MG63 (cell line): ENCODE measurements at regions not wholly inside any gene's neighbourhood (a gene's known extent, or its start where the extent isn't known, plus 50 kb on each side); places are given as distances from the start of the nearest gene placed in this dataset.
A peak's percentile ranks its signal among the peaks of the same experiment; 100 is the strongest.

Experiments used
- DNase-seq: peaks from one replicate; pipeline ENCODE4 v3.0.0-alpha.2; 2020
- H3K27me3 ChIP-seq: fragments of 250-450 bp; sonication (Bioruptor Pico); 2 replicates; pipeline ENCODE4 v1.5.1; 2020; ENCODE audit warnings: mild to moderate bottlenecking, moderate library complexity
- H3K36me3 ChIP-seq: fragments of 250-450 bp; sonication (Bioruptor Pico); 2 replicates; pipeline ENCODE4 v1.5.1; 2020; ENCODE audit warnings: mild to moderate bottlenecking, moderate library complexity
- H3K4me3 ChIP-seq: fragments of 250-450 bp; sonication (Bioruptor Pico); 2 replicates; pipeline ENCODE4 v1.5.1; 2020; ENCODE audit warnings: mild to moderate bottlenecking, moderate library complexity
- H3K9me3 ChIP-seq: fragments of 250-450 bp; sonication (Bioruptor Pico); 2 replicates; pipeline ENCODE4 v1.5.1; 2020; ENCODE audit warnings: mild to moderate bottlenecking, moderate library complexity

DNA sequence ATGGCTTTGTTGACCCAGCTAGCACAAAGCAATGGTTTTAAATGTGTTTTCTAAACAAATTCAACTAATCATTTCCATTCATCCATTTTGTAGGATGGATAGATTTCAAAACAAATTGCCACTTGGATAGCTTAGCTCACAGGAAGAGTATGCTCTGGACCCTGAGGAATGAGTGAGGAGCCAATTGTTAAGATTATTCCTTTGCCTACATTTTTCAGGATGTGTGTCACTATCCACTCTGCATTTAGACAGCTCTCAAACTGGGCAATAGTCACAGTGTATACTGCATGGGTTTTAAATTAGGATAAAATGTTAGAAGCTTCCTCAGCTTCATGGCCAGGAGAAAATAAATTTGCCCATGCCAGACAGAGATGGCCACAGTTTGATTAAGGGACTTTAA lies 605.6 kb upstream of the TEX47 start:
- H3K4me3 ChIP-seq, result no peak overlapping the region
- DNase-seq, result peak; percentile 2
- H3K36me3 ChIP-seq, result no peaks in the 10 kb centered on the region
- no peaks in the 10 kb centered on the region for H3K27me3 ChIP-seq
- no peaks in the 10 kb centered on the region for H3K9me3 ChIP-seq

DNA sequence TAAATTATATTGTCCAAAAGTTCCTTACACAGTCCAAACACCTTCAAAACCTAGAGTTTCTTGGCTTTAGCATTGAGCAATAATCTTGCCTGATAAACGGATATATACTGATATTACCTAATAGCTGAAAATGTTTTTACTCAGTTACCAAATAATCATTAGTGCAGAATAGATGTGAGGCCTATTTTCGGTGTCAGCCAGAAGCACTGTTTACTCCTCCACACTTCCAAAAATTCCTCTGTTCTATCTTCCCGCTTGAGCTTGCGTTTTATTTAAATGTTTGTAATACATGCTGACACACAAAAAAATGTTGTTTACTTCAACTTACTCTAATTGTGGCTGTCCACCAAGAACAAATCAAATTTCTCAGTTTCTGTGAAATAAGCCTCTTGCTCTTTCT lies 606.2 kb upstream of the TEX47 start:
- H3K36me3 ChIP-seq, result no peaks in the 10 kb centered on the region
- H3K4me3 ChIP-seq, result no peak overlapping the region
- H3K9me3 ChIP-seq, result no peaks in the 10 kb centered on the region
- DNase-seq, result no peak
- H3K27me3 ChIP-seq, result no peaks in the 10 kb centered on the region

DNA sequence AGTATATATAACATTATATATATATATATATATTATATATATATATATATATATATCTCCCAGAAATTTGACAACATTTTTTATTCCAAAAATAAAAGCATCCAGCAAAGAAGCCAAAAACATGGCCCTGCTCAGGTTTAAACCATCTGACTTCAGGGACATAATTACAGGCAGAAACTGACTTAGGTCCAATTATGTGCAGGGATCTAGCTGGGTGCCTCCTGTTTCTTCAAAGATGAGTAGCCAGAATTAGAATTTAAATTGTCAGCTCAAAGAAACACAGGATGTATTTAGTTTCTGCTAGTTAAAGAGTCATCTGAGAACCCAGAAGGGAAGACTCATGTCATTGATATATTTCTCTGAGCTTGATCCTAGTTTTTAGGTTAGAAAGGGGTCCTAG lies 656.4 kb upstream of the TEX47 start:
- no peaks in the 10 kb centered on the region for H3K36me3 ChIP-seq
- H3K4me3 ChIP-seq, result no peak overlapping the region
- no peaks in the 10 kb centered on the region for H3K27me3 ChIP-seq
- no peak for DNase-seq
- H3K9me3 ChIP-seq, result no peaks in the 10 kb centered on the region

DNA sequence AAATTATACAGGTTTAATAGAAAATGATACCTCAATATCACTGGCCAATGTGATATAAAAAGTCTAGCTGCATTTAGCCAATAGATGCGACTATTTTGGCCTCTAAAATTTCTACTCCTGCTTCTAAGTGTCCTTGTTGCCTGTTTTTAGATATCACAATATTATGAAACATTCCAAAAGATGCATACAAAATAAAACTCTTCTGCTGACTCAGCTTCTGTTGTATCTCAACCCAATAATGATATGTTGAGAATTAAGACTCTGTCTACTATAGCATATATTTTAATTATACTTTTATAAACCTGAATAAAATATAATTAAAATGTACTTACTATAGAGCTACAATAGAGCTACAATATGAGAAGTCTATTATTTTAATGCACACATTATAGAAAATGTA lies 661.0 kb upstream of the TEX47 start:
- Histone ChIP-seq H3K9me3 (no peaks in the 10 kb centered on the region), H3K27me3 (no peaks in the 10 kb centered on the region), H3K36me3 (no peaks in the 10 kb centered on the region), H3K4me3 (no peak overlapping the region)
- no peak for DNase-seq

DNA sequence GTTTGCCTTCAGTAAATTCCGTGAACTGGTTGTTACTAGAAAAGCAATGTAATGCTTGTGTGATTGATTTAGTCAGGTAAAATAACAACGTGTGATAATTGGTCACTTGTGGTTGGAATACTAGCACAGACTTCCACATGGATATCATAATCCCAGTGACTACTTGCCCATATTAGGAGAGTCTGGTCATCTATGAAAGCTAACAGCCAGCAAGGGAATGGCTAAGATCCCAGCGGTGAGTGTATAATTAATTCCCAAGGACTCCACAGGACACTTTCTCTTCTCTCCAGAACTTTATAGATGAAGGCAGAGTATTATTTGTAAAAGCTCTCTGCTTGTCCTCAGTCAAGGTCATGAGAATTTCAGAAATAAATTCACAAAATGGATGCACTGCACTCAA lies 662.6 kb upstream of the TEX47 start:
- Histone ChIP-seq H3K27me3 (no peaks in the 10 kb centered on the region), H3K36me3 (no peaks in the 10 kb centered on the region), H3K4me3 (no peak overlapping the region), H3K9me3 (no peaks in the 10 kb centered on the region)
- peak; percentile 0 for DNase-seq

DNA sequence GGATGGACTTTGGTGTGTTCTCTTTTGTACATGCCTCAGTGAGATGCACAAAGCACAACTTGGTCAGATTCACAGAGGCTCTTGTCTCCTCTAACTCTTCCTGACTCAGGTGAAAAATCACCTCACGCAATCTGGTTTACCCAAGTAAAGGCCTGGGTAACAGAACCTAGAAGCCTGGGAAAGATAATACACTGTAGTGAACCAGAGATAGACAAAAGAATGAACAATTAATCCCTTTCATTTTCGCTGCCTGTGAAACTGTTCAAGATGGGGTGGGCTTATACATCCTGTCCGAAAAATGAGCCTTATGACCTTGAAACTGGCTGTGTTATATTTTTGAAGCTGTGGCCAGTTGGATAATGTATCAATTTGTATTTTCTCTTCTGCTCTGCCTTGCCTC lies 678.9 kb upstream of the TEX47 start:
- H3K27me3 ChIP-seq, result no peaks in the 10 kb centered on the region
- no peaks in the 10 kb centered on the region for H3K36me3 ChIP-seq
- no peak for DNase-seq
- H3K4me3 ChIP-seq, result peak overlapping the region; percentile 20; the same call in 1 of the 2 replicates
- no peaks in the 10 kb centered on the region for H3K9me3 ChIP-seq

DNA sequence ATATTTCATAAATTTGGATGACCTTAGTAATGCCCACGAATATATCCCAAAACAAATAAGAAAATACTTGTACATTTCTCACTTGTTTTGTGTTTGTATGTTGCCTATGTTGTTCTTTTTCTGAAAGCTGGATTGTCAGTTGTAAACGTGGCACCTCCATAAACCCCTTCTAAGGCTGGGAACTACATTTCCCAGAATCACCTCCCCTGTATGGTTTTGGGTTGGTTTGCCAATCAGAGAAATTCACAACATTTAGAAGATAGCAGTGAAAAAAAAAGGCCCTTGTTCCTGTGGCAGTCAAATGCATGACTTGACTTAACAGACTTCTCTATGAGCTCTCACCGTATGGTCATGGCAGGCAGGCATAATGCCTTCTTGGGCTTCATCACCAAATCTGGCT lies 676.3 kb upstream of the STEAP1 start:
- H3K4me3 ChIP-seq, result no peak overlapping the region
- no peaks in the 10 kb centered on the region for H3K9me3 ChIP-seq
- no peaks in the 10 kb centered on the region for H3K27me3 ChIP-seq
- no peaks in the 10 kb centered on the region for H3K36me3 ChIP-seq
- no peak for DNase-seq

DNA sequence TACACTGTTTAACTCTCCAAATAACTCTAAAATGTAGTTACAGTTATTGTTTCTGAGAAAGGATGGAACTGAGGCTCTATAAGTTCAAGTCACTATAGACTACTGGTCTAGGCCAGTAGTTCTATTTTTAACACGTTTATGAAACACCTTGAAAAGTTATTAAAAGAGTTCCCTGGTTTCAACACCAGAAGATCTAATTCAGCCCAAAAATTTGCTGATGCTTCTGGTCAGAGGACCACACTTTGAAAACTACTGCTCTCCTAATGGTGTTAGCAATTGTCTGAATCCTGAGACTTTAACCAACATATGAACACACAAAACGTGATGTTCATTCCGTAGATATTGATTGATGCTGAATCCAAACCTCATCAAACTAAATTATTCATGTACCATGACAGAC lies 658.6 kb upstream of the STEAP1 start:
- H3K36me3 ChIP-seq, result no peaks in the 10 kb centered on the region
- no peaks in the 10 kb centered on the region for H3K27me3 ChIP-seq
- H3K9me3 ChIP-seq, result no peaks in the 10 kb centered on the region
- H3K4me3 ChIP-seq, result no peak overlapping the region
- no peak for DNase-seq

DNA sequence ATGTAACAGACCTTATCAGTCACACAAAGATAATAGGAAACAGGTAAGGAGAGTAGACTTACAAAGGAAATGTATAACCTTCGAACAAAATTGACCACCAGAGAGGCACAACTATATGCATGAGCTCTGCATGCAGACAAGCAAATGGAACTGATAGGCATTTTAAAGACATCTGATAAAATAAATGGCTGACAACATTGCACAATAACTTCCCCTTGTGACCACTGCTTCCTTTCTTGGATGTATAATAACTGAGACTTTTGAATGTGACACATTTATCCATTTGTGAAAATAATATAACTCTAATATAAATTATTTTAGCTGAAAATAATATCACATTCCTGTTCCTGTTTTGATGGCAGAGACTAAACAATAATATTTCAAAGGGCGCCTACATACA lies 654.2 kb upstream of the STEAP1 start:
- no peak for DNase-seq
- H3K36me3 ChIP-seq, result no peaks in the 10 kb centered on the region
- no peak overlapping the region for H3K4me3 ChIP-seq
- H3K9me3 ChIP-seq, result no peaks in the 10 kb centered on the region
- no peaks in the 10 kb centered on the region for H3K27me3 ChIP-seq

DNA sequence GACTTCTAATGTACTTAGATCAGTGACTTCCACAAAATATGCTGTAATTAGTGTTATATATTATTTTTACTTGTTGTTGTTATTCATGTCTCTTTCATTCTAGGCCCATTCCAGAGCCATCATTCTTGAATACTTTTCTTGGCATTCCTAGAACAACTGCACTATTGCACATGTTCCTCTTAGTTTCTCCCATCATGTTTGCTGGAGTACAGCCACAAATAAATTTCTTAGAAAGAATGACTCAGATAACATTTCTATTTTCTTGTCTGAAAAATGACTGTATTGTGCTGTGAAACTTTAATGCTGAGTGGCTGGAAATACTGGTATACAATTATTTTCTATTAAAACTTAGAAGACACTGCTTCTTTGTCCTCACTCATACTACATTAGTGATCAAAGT lies 651.0 kb upstream of the STEAP1 start:
- Histone ChIP-seq H3K27me3 (no peaks in the 10 kb centered on the region), H3K4me3 (no peak overlapping the region), H3K9me3 (no peaks in the 10 kb centered on the region), H3K36me3 (no peaks in the 10 kb centered on the region)
- DNase-seq, result no peak

DNA sequence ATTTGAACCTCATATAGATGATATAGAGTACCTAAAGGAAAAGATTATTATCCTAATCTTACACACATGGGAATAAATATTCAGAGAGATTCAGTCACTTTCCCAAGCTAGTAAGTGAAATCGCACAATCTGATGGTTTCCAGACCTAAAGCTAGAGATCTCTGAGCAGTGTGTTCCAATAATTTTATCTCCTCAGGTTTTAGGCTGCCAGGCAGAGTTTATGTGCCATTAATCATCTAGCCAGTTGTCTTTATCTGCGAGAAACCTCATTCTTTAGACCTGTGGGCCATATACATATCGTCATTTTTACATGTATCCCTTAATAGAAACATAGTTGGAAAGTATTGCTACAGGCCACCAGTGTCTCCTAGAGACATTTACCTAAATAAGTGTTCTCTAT lies 647.2 kb upstream of the STEAP1 start:
- DNase-seq, result no peak
- no peaks in the 10 kb centered on the region for H3K36me3 ChIP-seq
- no peaks in the 10 kb centered on the region for H3K27me3 ChIP-seq
- no peaks in the 10 kb centered on the region for H3K9me3 ChIP-seq
- no peak overlapping the region for H3K4me3 ChIP-seq

DNA sequence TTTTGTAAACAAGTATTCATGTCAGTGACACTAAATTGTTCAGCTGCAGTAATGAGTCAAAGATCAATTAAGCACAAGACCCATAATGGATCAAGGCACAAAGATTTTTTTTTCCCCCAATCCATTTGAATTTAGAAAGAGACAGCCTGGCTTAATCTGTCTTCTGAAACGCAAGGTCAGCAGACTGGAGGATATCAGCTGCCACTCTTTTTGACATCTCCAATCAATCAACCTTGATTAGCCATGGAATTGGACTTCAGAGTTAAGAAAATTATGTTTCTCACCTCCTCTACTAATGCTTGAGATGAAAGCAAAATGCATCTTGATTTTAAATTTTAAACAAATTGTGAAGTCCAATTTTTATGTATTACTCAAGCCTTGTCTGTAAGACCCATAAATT lies 642.4 kb upstream of the STEAP1 start:
- Histone ChIP-seq H3K27me3 (no peaks in the 10 kb centered on the region), H3K9me3 (no peaks in the 10 kb centered on the region), H3K36me3 (no peaks in the 10 kb centered on the region), H3K4me3 (no peak overlapping the region)
- DNase-seq, result no peak

DNA sequence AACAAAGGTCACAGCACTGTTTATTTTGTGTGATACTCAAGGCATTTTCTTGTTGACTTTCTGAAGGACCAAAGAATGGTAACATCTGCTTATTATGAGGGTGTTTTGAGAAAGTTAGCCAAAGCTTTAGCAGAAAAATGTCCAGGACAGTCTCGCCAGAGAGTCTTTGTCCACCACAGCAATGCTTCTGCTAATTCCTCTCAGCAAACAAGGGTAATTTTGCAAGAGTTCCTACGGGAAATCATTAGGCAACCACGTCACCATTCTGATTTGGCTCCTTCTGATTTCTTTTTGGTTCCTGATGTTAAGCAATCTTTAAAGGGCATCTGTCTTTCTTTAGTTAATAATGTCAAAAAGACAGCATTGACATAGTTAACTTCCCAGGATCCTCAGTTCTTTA lies 639.3 kb upstream of the STEAP1 start:
- H3K4me3 ChIP-seq, result no peak overlapping the region
- no peak for DNase-seq
- no peaks in the 10 kb centered on the region for H3K27me3 ChIP-seq
- no peaks in the 10 kb centered on the region for H3K9me3 ChIP-seq
- H3K36me3 ChIP-seq, result no peaks in the 10 kb centered on the region

DNA sequence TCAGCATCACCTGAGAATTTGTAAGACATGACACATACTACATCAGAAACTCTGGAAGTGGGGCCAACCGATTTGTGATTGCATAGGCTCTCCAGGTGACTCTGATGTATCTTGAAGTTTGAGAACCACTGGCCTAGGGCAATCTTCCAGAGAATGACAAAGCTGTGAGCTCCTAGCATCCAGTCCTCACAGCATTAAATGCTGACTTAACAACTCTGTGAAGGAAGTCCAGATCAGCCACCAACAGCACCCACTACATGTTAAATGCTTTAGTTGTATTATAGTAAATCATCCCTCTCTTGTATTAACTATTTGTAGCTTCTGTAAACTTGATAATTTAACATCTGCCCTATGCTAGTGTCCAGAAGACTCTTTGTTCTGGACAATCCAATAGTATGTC lies 636.5 kb upstream of the STEAP1 start:
- no peak for DNase-seq
- Histone ChIP-seq H3K4me3 (no peak overlapping the region), H3K9me3 (no peaks in the 10 kb centered on the region), H3K27me3 (no peaks in the 10 kb centered on the region), H3K36me3 (no peaks in the 10 kb centered on the region)

DNA sequence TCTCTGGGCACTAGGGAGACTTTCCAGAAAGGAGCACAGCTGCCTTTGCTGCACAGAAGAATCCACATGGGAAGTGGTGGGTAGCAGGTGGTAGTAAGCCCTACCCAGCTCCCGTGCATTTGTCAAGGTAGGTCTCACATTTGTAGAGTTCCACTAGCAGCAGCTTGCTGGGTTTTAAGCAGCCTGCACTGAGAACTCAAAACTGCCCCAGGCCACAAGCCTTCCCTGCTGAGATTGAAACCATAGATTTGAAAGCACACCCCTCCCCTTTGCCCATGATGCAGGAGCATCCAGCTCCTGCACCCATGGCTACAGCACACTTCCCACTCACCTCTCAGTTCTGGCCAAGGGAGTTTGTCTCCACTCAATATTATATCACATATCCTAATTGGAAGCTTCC lies 604.5 kb upstream of the STEAP1 start:
- DNase-seq, result no peak
- no peak overlapping the region for H3K4me3 ChIP-seq
- no peaks in the 10 kb centered on the region for H3K27me3 ChIP-seq
- no peaks in the 10 kb centered on the region for H3K9me3 ChIP-seq
- no peaks in the 10 kb centered on the region for H3K36me3 ChIP-seq

DNA sequence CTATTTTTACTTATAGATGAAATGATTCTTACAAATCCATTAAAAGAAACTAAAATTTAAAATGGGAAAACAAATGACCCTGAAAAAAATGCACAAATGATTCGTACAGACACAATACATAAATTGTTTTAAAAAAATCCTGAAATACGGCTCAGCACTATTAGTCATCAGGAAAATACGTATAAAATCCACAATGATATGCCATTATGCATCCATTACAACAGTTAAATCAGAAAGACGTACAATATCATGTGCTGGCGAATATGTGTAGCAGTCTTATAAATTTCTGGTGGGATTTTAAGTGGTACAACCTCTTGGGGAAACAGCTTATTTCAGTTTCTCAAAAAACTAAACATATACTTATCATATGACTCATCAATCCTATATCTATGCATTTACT lies 600.1 kb upstream of the STEAP1 start:
- H3K27me3 ChIP-seq, result no peaks in the 10 kb centered on the region
- DNase-seq, result no peak
- no peak overlapping the region for H3K4me3 ChIP-seq
- H3K9me3 ChIP-seq, result no peaks in the 10 kb centered on the region
- H3K36me3 ChIP-seq, result no peaks in the 10 kb centered on the region

DNA sequence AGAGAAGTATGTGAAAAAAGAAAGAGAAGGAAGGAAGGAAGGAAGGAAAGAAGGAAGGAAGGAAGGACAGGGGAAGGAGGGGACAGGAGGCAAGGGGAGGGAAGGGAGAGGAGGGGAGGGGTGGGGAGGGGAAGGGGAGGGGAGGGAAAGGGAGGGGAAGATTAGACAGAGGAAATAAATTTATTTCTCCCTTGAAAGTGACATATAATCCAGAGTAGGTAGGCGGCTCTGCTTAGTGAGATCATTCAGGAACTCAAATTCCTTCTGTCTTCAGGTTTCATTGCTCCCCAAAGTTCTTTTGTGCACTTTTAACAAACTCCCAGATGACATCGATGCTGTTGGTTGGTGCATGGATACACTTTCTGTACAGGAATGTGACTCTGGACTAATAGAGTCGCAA lies 594.7 kb upstream of the STEAP1 start:
- H3K27me3 ChIP-seq, result no peaks in the 10 kb centered on the region
- DNase-seq, result no peak
- H3K4me3 ChIP-seq, result no peak overlapping the region
- no peaks in the 10 kb centered on the region for H3K9me3 ChIP-seq
- no peaks in the 10 kb centered on the region for H3K36me3 ChIP-seq

DNA sequence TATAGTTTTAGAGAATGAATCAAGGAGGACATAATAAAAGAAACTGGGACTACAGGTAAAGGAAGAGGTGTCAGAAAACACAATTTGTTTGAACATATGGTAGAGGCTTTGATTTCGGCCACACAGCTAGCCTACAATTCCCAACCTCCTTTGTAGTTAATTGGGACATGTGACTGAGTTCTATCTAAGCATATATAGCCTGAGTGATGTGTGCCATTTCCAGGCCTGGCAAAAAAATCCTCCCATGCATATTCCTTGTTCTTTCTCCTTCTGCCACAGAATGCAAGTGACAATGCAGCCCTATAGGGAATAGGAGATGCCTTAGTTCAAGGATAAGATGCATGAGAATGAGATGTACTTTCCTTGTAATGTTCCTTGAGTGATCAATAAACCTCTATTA lies 590.7 kb upstream of the STEAP1 start:
- H3K9me3 ChIP-seq, result no peaks in the 10 kb centered on the region
- H3K36me3 ChIP-seq, result no peaks in the 10 kb centered on the region
- H3K4me3 ChIP-seq, result no peak overlapping the region
- H3K27me3 ChIP-seq, result no peaks in the 10 kb centered on the region
- DNase-seq, result no peak

DNA sequence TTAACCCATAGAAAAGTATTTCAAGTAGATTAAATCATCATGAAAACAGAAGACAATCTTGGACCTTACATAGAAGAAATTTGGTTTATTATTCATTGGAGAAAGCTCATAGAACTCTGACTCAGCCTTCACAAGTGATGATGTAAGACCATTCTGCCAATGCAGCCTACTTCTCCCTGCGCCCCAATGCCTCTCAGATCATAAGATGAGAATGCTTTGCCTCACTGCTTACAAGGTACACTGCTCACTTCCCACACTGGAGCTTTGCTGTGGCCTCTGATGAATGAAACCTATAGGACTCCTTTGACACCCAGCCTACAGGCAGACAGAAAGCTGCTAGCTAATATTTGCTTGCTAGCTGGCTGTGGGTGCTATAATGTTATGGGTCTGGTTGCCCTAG lies 569.4 kb upstream of the STEAP1 start:
- no peak for DNase-seq
- Histone ChIP-seq H3K36me3 (no peaks in the 10 kb centered on the region), H3K4me3 (no peak overlapping the region), H3K27me3 (no peaks in the 10 kb centered on the region), H3K9me3 (no peaks in the 10 kb centered on the region)
